GM21717 (cell line): ENCODE measurements at regions not wholly inside any gene's neighbourhood (a gene's known extent, or its start where the extent isn't known, plus 50 kb on each side); places are given as distances from the start of the nearest gene placed in this dataset.
"Not testable (repeated sequence)": the region's sequence is repeated elsewhere in the genome, so short reads cannot be mapped to it uniquely, and the experiment has no call there.

Experiments used
- ATAC-seq: cut with Tn5 transposase; IDR thresholded peaks from one replicate; pipeline ENCODE4 v1.9.1; 2021; ENCODE audit warnings: mild to moderate bottlenecking, moderate library complexity; ENCODE audit not compliant: unreplicated experiment

GRCh38 chr13:33545492-33545891 lies 259.9 kb upstream of the STARD13 start:
- ATAC-seq: no peak

GRCh38 chr13:33547035-33547434 lies 261.5 kb upstream of the STARD13 start:
- ATAC-seq: no peak

DNA sequence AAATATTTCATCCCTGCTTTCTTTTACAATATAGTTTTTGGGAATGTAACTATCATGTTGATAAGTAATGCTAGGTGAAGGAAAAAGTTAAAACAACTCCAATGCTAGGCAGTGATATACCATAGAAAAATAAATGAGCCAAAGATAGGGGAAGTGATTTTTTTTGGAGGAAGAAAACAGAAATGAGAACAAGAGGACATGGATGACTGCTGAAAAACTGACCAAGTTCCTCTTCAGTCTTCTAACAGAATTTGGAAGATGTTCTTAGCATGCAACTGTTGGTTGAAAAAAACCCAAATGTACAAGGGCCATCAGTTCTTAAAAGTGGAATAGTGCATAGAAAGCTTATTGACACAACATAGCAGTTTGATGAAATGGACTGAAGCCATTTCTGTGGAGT lies 262.5 kb upstream of the STARD13 start:
- no peak for ATAC-seq

GRCh38 chr13:33550276-33550675 lies 264.7 kb upstream of the STARD13 start:
- ATAC-seq: no peak

GRCh38 chr13:33550885-33551284 lies 265.3 kb upstream of the STARD13 start:
- no peak for ATAC-seq

DNA sequence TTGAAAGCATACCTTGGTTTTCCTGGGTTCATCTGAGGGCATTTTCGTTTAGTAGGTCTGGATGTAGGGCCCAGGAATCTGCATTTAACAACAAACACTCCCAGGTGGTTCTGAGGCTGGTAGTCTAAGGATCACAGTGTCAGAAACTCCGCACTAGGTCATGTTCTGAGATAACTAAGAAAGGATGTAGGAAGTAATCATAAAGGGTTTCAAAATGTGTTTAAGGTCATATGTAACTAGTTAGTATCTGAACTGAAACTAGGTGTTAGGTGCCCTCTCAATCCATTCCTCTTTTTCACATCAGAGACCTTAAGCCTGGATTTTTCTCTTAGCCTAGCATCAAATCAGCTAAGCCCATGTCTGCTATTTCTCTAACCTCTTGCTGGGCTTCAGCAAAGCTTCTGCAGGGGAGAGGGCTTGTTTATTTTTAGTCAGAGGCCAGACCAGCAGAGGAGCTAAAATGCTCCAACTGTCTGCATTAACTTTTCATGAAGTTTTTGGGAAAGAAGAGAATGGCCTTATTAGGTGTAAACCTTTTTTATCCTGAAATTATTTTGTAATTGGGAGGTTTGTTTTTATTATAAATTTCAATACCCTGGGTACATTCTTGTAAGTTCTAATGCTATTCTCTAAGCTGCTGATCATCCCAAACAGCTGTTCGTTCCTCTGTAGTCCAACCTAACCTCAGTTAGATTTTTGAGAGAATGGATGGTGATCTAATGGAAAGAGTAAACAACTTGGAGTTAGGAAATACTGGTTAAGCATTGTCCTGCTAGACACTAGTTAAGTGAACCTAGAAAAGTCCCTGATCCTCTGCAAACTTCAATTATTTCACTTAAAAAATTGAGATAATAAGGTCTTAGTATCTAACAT lies 262.8 kb upstream of the RFC3 start:
- ATAC-seq: peak; percentile 86

GRCh38 chr13:33556828-33557227 lies 261.1 kb upstream of the RFC3 start:
- no peak for ATAC-seq

DNA sequence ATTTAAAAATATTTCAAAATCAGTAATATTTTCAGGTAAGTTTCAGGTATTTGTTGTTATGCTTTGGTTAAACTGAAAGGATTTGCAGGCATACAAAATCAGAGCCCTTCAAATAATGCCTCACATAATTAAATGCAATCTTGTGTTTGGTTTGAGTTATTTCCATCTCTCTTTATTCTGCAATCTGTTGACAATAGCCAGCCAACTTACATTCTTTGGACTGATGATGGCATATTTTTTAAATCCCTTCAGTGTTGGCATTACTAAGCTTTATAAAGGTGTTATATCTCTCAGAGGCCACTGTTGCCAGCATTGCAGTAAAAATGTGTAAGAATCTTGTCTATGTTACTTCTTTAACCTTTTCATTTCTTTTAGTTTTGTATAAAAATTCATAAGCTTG lies 257.2 kb upstream of the RFC3 start:
- no peak for ATAC-seq

GRCh38 chr13:33561627-33562026 lies 256.3 kb upstream of the RFC3 start:
- ATAC-seq: no peak

DNA sequence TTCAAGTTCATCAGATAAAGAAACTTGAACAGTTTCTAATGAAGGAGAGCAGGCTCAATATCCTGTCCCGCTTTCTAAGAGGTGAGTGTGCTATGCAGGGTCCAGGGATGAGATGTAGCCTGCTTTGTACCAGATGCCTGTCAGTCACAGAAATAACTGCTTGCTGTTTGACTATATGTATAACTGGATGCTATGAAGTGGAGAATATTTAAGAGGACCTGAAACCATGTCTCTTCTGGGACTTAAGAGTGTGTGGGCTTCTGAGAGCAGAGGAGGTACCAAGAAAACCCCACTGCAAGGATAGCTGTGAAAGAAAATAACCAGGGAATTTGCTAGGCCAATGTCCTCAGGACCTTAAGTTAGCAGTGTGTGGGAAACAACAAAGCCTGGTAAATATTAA lies 246.3 kb upstream of the RFC3 start:
- peak; percentile 91 for ATAC-seq

- ATAC-seq: not testable (repeated sequence)
These were observed 245.6 kb upstream of the RFC3 start for GRCh38 chr13:33572322-33572721.

GRCh38 chr13:33575378-33575777 lies 242.6 kb upstream of the RFC3 start:
- no peak for ATAC-seq

DNA sequence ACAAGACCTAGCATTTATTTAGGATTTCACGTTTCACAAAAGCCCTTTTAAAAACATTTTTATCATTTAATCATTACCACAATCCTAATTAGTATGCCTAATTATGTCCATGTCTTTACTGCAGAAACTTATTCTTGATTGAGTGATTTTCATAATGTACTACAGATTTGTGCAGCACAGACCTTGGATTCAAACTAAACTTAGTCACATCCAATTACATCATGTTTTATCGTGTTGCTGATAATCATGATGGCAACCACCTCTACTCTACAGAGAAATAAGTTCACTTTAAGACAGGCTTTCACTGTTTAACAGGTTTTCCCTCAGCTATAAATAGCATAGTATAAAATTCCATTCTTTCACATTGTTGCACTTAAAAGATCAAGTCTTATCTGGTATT lies 240.9 kb upstream of the RFC3 start:
- no peak for ATAC-seq

DNA sequence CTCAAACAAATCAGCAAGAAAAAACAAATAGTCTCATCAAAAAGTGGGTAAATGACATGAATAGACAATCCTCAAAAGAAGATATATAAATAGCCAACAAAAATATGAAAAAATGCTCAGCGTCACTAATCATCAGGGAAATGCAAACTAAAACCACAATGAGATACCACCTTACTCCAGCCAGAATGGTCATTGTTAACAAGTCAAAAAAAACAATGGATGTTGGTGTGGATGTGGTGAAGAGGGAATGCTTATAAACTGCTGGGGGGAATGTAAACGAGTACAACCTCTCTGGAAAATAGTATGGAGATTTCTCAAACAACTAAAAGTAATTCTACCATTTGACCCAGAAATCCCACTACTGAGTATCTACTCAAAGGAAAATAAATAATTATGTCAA lies 239.2 kb upstream of the RFC3 start:
- no peak for ATAC-seq

DNA sequence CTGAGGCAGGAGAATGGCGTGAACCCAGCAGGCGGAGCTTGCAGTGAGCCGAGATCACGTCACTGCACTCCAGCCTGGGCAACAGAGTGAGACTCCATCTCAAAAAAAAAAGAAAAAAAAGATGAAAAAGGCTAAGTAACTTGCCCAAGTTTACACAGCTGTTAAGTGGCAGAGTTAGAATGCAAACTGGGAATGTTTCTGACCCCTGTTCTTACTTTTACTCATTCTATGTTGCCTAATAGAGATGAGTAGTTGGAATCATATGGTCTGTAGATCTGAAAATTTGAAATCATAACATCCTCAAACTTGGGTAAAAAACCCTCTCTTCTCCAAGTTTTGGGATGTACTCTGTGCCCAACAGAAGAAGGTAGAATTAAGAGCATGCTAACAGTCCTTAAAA lies 235.8 kb upstream of the RFC3 start:
- ATAC-seq: no peak

DNA sequence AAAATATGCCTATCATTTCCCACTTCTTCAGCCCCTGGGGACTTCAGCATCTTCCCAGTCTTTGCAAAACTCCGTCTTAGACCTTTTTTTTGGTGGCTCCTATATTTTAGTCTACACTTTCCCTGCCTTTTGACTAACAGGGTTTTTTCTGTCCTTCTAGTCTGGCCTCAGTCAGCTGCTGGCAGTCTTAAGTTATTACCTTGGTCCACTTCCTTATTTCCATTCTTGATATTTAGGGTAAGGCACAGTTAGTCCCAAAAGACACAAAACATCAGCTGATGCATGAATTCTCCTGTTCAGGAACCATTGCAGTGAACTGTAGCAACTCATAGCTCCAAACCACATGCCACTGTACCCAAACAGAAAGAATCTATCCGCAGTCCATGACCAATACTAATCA lies 234.6 kb upstream of the RFC3 start:
- no peak for ATAC-seq

GRCh38 chr13:33590936-33591335 lies 227.0 kb upstream of the RFC3 start:
- no peak for ATAC-seq

DNA sequence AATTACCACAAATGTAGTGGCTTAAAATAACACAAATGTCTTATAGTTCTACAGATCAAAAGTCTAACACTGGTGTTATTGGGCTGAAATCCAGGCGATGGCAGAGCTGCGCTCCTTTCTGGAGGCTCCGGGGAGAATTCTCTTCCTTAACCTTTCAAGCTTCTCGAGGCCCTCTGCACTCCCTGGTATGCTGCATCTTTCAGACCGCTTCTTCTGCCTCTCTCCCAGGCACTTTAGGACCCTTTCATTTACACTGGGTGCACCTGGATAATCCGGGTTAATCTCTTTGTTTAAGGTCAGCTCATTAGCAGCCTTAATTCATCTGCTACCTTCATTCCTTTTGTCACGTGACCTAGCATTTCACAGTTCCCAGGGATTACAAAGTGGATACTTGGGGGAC lies 211.3 kb upstream of the RFC3 start:
- ATAC-seq: no peak

DNA sequence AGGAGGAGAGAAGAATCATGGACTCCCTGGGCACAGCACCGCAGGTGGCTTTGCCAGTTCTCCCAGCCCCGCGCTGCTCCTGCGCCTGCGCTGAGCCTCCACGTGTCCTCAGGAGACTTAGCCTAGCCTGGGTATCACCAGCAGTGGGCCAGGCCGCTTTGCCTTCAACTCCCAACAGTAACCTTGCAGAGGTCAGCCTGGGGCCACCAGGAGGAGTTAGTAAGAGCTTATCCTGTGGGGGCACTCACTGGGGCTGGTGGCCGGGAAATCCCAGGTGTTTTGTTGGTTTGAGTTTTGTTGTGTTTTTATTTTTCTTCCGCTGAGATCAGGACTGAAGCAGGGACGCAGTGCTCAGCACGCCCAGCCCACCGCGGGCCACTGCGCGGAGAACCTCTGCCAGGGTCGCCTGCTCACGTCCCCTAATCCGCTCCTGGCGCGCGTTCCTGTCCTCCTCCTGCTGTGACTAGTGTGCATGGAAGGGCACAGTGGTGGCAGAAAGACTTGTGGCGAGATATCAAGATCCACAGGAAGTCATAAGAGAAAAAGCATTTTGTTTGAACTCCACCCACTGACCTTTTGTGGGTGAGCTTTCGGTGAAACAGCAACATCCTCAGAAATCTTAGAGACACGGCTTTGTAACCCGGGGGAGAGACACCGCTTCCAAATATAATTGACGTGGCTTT lies 207.4 kb upstream of the RFC3 start:
- ATAC-seq: no peak

- no peak for ATAC-seq
These were observed 206.7 kb upstream of the RFC3 start for GRCh38 chr13:33611121-33611805.

DNA sequence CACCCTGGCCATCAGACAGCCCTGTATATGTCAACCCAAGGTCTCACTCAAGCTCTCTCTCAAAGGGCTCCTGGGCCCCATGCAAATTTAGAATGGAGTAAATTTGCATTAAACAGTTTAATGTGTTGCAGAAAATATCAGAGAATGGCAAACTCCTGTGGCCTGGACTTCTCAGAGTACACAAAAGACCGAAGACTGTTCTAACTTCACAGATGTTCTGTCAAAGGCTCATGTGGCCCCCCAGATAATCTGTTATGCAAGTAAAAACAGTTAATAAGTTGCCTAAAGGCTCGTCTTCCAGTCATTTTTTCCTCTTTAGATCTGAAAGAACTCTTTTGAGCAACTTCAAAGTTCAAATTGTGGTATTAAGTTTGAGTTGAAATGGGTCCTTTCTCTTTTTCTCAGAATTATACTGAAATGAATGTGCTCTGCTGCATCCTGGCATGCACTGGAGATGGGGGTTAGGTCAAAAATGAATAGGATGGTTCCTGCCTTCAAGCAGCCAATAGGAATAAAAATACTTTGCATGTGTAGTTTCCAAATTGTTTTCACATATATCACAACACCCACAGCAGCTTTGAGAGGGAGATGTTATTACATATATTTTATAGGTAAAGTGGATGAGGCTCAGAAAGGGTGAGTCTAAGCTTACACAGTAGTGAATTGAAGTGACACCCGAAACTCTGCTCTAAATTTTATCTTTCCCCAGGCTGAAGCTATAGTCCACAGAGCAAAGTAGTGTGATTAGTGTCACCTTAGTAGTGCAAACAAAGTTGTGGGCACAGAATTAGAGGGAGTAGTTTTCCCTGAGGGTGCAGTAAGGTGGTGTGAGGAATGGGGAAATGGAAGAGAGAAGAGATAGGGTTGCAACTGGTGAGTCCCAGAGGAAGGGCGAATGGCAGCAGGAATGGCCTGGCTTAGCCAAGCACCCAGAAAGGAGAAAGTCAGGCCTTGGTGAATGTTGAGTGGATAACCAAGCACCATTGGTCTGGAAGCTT lies 205.0 kb upstream of the RFC3 start:
- peak; percentile 66 for ATAC-seq
